ENCODE measurements at regions not wholly inside any gene's neighbourhood (a gene's known extent, or its start where the extent isn't known, plus 50 kb on each side); places are given as distances from the start of the nearest gene placed in this dataset.

- Histone ChIP-seq H3K4me1 (no peaks in the 10 kb centered on the region), H3K36me3 (ENCODE audit: low read depth, missing control alignments) (no peaks in the 10 kb centered on the region), H3K9me3 (no peaks in the 10 kb centered on the region), H3K27me3 (no peaks in the 10 kb centered on the region), H3K27ac (no peak overlapping the region), H3K4me3 (no peak overlapping the region)
- DNase-seq = no peak
- intact Hi-C loops (cut with DNase I; ENCODE audit: low total_unique reads) = no loop called here
- 79 to 83% methylated on average over 4 of the region's 4 CpGs for WGBS, 2 donors
- TF ChIP-seq POLR2A (IDR thresholded peaks at IDR 0.05) (no peak), CTCF (IDR thresholded peaks at IDR 0.05) (no peak)
These were observed 1957.9 kb downstream of the SUCLG1 start for GRCh38 chr2:82501217-82501616.

- H3K9me3 ChIP-seq = no peaks in the 10 kb centered on the region
- no peaks in the 10 kb centered on the region for H3K4me1 ChIP-seq
- no peak overlapping the region for H3K4me3 ChIP-seq
- no peaks in the 10 kb centered on the region for H3K36me3 ChIP-seq (ENCODE audit: low read depth, missing control alignments)
- no peak for DNase-seq
- TF ChIP-seq POLR2A (IDR thresholded peaks at IDR 0.05) (no peak), CTCF (IDR thresholded peaks at IDR 0.05) (no peak)
- 81 to 89% methylated on average over 6 of the region's 6 CpGs for WGBS, 2 donors
- intact Hi-C loops (cut with DNase I; ENCODE audit: low total_unique reads) = no loop called here
- H3K27me3 ChIP-seq = no peaks in the 10 kb centered on the region
- no peak overlapping the region for H3K27ac ChIP-seq
These were observed 1960.2 kb downstream of the SUCLG1 start for GRCh38 chr2:82498777-82499443.

- DNase-seq = no peak
- intact Hi-C loops (cut with DNase I; ENCODE audit: low total_unique reads) = no loop called here
- Histone ChIP-seq H3K27ac (no peak overlapping the region), H3K27me3 (no peaks in the 10 kb centered on the region), H3K4me1 (no peaks in the 10 kb centered on the region), H3K4me3 (no peak overlapping the region), H3K9me3 (no peaks in the 10 kb centered on the region), H3K36me3 (ENCODE audit: low read depth, missing control alignments) (no peaks in the 10 kb centered on the region)
- 24 to 31% methylated on average over 5 of the region's 5 CpGs for WGBS, 2 donors
- TF ChIP-seq POLR2A (IDR thresholded peaks at IDR 0.05) (no peak), CTCF (IDR thresholded peaks at IDR 0.05) (no peak)
These were observed 1964.3 kb downstream of the SUCLG1 start for GRCh38 chr2:82494739-82495138.

GRCh38 chr2:82491591-82491990, 1967.5 kb downstream of the SUCLG1 start:
- Histone ChIP-seq H3K4me1 (no peaks in the 10 kb centered on the region), H3K9me3 (no peaks in the 10 kb centered on the region), H3K27me3 (no peaks in the 10 kb centered on the region), H3K4me3 (no peak overlapping the region), H3K27ac (no peak overlapping the region), H3K36me3 (ENCODE audit: low read depth, missing control alignments) (no peaks in the 10 kb centered on the region)
- 64 to 73% methylated on average over 1 of the region's 1 CpG for WGBS, 2 donors
- DNase-seq = no peak
- TF ChIP-seq CTCF (IDR thresholded peaks at IDR 0.05) (no peak), POLR2A (IDR thresholded peaks at IDR 0.05) (no peak)
- intact Hi-C loops (cut with DNase I; ENCODE audit: low total_unique reads) = no loop called here

GRCh38 chr2:82487354-82487753, 1971.7 kb downstream of the SUCLG1 start:
- no peaks in the 10 kb centered on the region for H3K4me1 ChIP-seq
- H3K36me3 ChIP-seq (ENCODE audit: low read depth, missing control alignments) = no peaks in the 10 kb centered on the region
- H3K27ac ChIP-seq = no peak overlapping the region
- H3K4me3 ChIP-seq = no peak overlapping the region
- no peaks in the 10 kb centered on the region for H3K27me3 ChIP-seq
- H3K9me3 ChIP-seq = no peaks in the 10 kb centered on the region
- intact Hi-C loops (cut with DNase I; ENCODE audit: low total_unique reads) = no loop called here
- DNase-seq = no peak
- 79 to 80% methylated on average over 3 of the region's 3 CpGs for WGBS, 2 donors
- TF ChIP-seq CTCF (IDR thresholded peaks at IDR 0.05) (no peak), POLR2A (IDR thresholded peaks at IDR 0.05) (no peak)

All from testis (tissue), 2 donors.